CD14-positive monocyte (primary cell): ENCODE measurements at regions not wholly inside any gene's neighbourhood (a gene's known extent, or its start where the extent isn't known, plus 50 kb on each side); places are given as distances from the start of the nearest gene placed in this dataset.

Source experiments
- DNase-seq, 3 donors: peaks; one replicate each; pipeline ENCODE4 v3.0.0-alpha.2; 2011 to 2022
- H2AFZ ChIP-seq: 2 replicates; pipeline ENCODE4 v1.6.0; 2012; ENCODE audit warnings: mild to moderate bottlenecking, low read depth, low read length, inconsistent platforms; ENCODE audit not compliant: insufficient read depth, poor library complexity, severe bottlenecking
- H3K27ac ChIP-seq, 2 donors: 1 replicate in 1 of 2; 2 replicates in 1 of 2; pipeline ENCODE4 v1.5.1; 2012 to 2013; ENCODE audit warnings: low read length in 2 of 2, control low read depth in 1 of 2, inconsistent platforms in 1 of 2, low read depth in 1 of 2, mild to moderate bottlenecking in 1 of 2
- H3K27me3 ChIP-seq, 2 donors: one replicate each; pipeline versions ENCODE4 v1.6.0 to v1.6.1; 2011 to 2013; ENCODE audit warnings: low read length in 2 of 2; ENCODE audit not compliant: control insufficient read depth in 2 of 2, insufficient read depth in 2 of 2
- H3K36me3 ChIP-seq, 2 donors: replicated peaks in 1 of 2; 1 replicate in 1 of 2; 2 replicates in 1 of 2; pipeline versions ENCODE4 v1.5.1 to v1.6.1; 2012 to 2013; ENCODE audit warnings: low read length in 2 of 2, control low read depth in 1 of 2, inconsistent platforms in 1 of 2, mild to moderate bottlenecking in 1 of 2; ENCODE audit not compliant: insufficient read depth in 2 of 2, control insufficient read depth in 1 of 2
- H3K4me1 ChIP-seq, 2 donors: 1 replicate in 1 of 2; 2 replicates in 1 of 2; pipeline versions ENCODE4 v1.5.1 to v1.6.1; 2012 to 2013; ENCODE audit warnings: low read length in 2 of 2, control low read depth in 1 of 2, inconsistent platforms in 1 of 2, mild to moderate bottlenecking in 1 of 2, moderate library complexity in 1 of 2; ENCODE audit not compliant: insufficient read depth in 2 of 2, control insufficient read depth in 1 of 2
- H3K4me2 ChIP-seq: replicated peaks from 2 replicates; pipeline ENCODE3; 2012; ENCODE audit warnings: low read length, moderate library complexity, mild to moderate bottlenecking; ENCODE audit not compliant: poor library complexity, severe bottlenecking; ENCODE audit errors: extremely low read depth
- H3K4me3 ChIP-seq, 3 experiments: fragments of 200-600 bp in 1 of 3; sonication (generic) in 1 of 3; replicated peaks in 1 of 3; 1 replicate in 2 of 3; 2 replicates in 1 of 3; pipeline ENCODE4 v1.5.1; 2011 to 2013; ENCODE audit warnings: low read length in 3 of 3, mild to moderate bottlenecking in 3 of 3, control low read depth in 2 of 3, low read depth in 2 of 3, inconsistent platforms in 1 of 3, moderate library complexity in 1 of 3
- H3K79me2 ChIP-seq: 2 replicates; pipeline ENCODE4 v1.6.0; 2012; ENCODE audit warnings: mild to moderate bottlenecking, control low read depth, inconsistent platforms, low read length, moderate library complexity; ENCODE audit not compliant: insufficient read depth
- H3K9ac ChIP-seq: 2 replicates; pipeline ENCODE4 v1.6.0; 2017; ENCODE audit warnings: low read length, mild to moderate bottlenecking; ENCODE audit not compliant: insufficient read depth, poor library complexity, severe bottlenecking
- H3K9me3 ChIP-seq, 2 donors: replicated peaks in 1 of 2; 1 replicate in 1 of 2; 2 replicates in 1 of 2; pipeline versions ENCODE4 v1.5.1 to v1.6.1; 2012 to 2013; ENCODE audit warnings: low read length in 2 of 2, control low read depth in 1 of 2; ENCODE audit not compliant: control insufficient read depth in 1 of 2, insufficient read depth in 1 of 2
- H4K20me1 ChIP-seq: 2 replicates; pipeline ENCODE4 v1.6.0; 2012; ENCODE audit warnings: mild to moderate bottlenecking, low read length, control low read depth, moderate library complexity; ENCODE audit not compliant: insufficient read depth
- H3K27ac Mint-ChIP-seq, 7 donors: one replicate each; pipeline ENCODE4 v1.8.0; 2020; ENCODE audit warnings: mild to moderate bottlenecking in 7 of 7, mixed read lengths in 7 of 7, moderate library complexity in 6 of 7, inconsistent platforms in 2 of 7
- H3K27me3 Mint-ChIP-seq, 3 donors: one replicate each; pipeline ENCODE4 v1.8.0; 2021 to 2022; ENCODE audit warnings: low read depth in 3 of 3, mild to moderate bottlenecking in 3 of 3, mixed read lengths in 3 of 3, moderate library complexity in 3 of 3, inconsistent platforms in 1 of 3
- H3K36me3 Mint-ChIP-seq, 2 donors: one replicate each; pipeline ENCODE4 v1.8.0; 2020; ENCODE audit warnings: mixed read lengths in 2 of 2, inconsistent platforms in 1 of 2, mild to moderate bottlenecking in 1 of 2
- H3K4me1 Mint-ChIP-seq: one replicate; pipeline ENCODE4 v1.8.0; 2020; ENCODE audit warnings: mild to moderate bottlenecking, mixed read lengths
- H3K4me3 Mint-ChIP-seq, 2 donors: one replicate each; pipeline ENCODE4 v1.8.0; 2020; ENCODE audit warnings: mild to moderate bottlenecking in 2 of 2, mixed read lengths in 2 of 2, moderate library complexity in 1 of 2
- H3K9me3 Mint-ChIP-seq, 7 donors: one replicate each; pipeline ENCODE4 v1.8.0; 2020 to 2022; ENCODE audit warnings: mixed read lengths in 7 of 7, mild to moderate bottlenecking in 6 of 7, moderate library complexity in 6 of 7, inconsistent platforms in 2 of 7
- CTCF ChIP-seq: fragments of 200-600 bp; IDR thresholded peaks from one replicate; pipeline ENCODE4 v1.8.0; 2022; ENCODE audit warnings: antibody characterized with exemption, mild to moderate bottlenecking
- WGBS: methylation state at CpG from one replicate; pipeline ENCODE4 v1.1.5; 2013; ENCODE audit warnings: missing lambda C conversion rate; ENCODE audit not compliant: insufficient coverage; 5-methylcytosine and 5-hydroxymethylcytosine counted together
- intact Hi-C, 2 donors: fragments of 100-400 bp; cut with micrococcal nuclease; formaldehyde crosslinking; loops; one replicate each; pipeline versions ENCODE4 v1.15.0 to v1.15.1; 2023

- H3K9ac ChIP-seq, result no peak overlapping the region
- H3K9me3 ChIP-seq, result no peaks in the 10 kb centered on the region
- no peak overlapping the region for H3K27ac ChIP-seq
- DNase-seq, result no peak
- H3K27me3 Mint-ChIP-seq, result peaks cover 22 to 24% (median 24%) of the 10 kb centered on the region in 3 donors
- peaks cover 20 to 24% of the 10 kb centered on the region in 2 donors for H3K4me1 ChIP-seq
- H3K27ac Mint-ChIP-seq, result no peak overlapping the region
- no peak overlapping the region for H3K4me3 ChIP-seq
- no peak overlapping the region for H2AFZ ChIP-seq
- H3K27me3 ChIP-seq, result peaks cover 3 to 12% of the 10 kb centered on the region in 2 donors
- no peak overlapping the region for H3K4me2 ChIP-seq
- H3K36me3 Mint-ChIP-seq, result no peaks in the 10 kb centered on the region
- no peaks in the 10 kb centered on the region for H3K9me3 Mint-ChIP-seq
- WGBS, result 100% methylated on average over 4 of the region's 9 CpGs
- no peaks in the 10 kb centered on the region for H4K20me1 ChIP-seq
- no peaks in the 10 kb centered on the region for H3K36me3 ChIP-seq
- intact Hi-C loops, result loop anchor here (10.0 kb wide), 3 partner anchors 348 to 812 kb away; partner anchors contain the start of genes LPIN3 (in 1 of the 2) and ZHX3 (in 1 of the 2)
- no peaks in the 10 kb centered on the region for H3K79me2 ChIP-seq
- no peak overlapping the region for H3K4me3 Mint-ChIP-seq
- TF ChIP-seq CTCF, result no peak
- peaks cover 24% of the 10 kb centered on the region for H3K4me1 Mint-ChIP-seq
Observed at GRCh38 chr20:40966516-40967185, 62.0 kb upstream of the TOP1 start.

GRCh38 chr20:40967700-40968099 is 60.9 kb upstream of the TOP1 start:
- no peaks in the 10 kb centered on the region for H3K9me3 ChIP-seq
- no peak overlapping the region for H3K4me3 Mint-ChIP-seq
- H3K27me3 Mint-ChIP-seq, result peaks cover 23 to 26% (median 24%) of the 10 kb centered on the region in 3 donors
- no peaks in the 10 kb centered on the region for H3K79me2 ChIP-seq
- no peak overlapping the region for H3K27ac Mint-ChIP-seq
- no peak for DNase-seq
- TF ChIP-seq CTCF, result no peak
- peaks cover 14% of the 10 kb centered on the region for H3K4me1 Mint-ChIP-seq
- H4K20me1 ChIP-seq, result no peaks in the 10 kb centered on the region
- peaks cover 9 to 13% of the 10 kb centered on the region in 2 donors for H3K4me1 ChIP-seq
- no peak overlapping the region for H3K4me3 ChIP-seq
- peaks cover 3 to 12% of the 10 kb centered on the region in 2 donors for H3K27me3 ChIP-seq
- H3K36me3 Mint-ChIP-seq, result no peaks in the 10 kb centered on the region
- H2AFZ ChIP-seq, result no peak overlapping the region
- H3K27ac ChIP-seq, result no peak overlapping the region
- intact Hi-C loops, result loop anchor here (1.0 to 10.0 kb wide), 5 partner anchors 127 to 813 kb away; partner anchors contain the start of genes LPIN3 (in 1 of the 2) and ZHX3 (in 1 of the 2)
- no peaks in the 10 kb centered on the region for H3K9me3 Mint-ChIP-seq
- H3K36me3 ChIP-seq, result no peaks in the 10 kb centered on the region
- 90% methylated on average over 1 of the region's 4 CpGs for WGBS
- no peak overlapping the region for H3K9ac ChIP-seq
- no peak overlapping the region for H3K4me2 ChIP-seq
